GM18507 (cell line): ENCODE measurements at regions not wholly inside any gene's neighbourhood (a gene's known extent, or its start where the extent isn't known, plus 50 kb on each side); places are given as distances from the start of the nearest gene placed in this dataset.
A peak's percentile ranks its signal among the peaks of the same experiment; 100 is the strongest.

Experiments
- DNase-seq: peaks from one replicate; pipeline ENCODE4 v3.0.0; 2011; ENCODE audit warnings: low read depth; ENCODE audit not compliant: insufficient read length; ENCODE audit errors: extremely low spot score
- FAIRE-seq: peaks from 2 replicates; lab custom pipeline; 2011; peaks lifted over from hg19 to GRCh38; lab: Jason Lieb, UNC

- FAIRE-seq = no peak
- DNase-seq = no peak
These were observed 158.2 kb upstream of the FST start for GRCh38 chr5:53322257-53322656.

- FAIRE-seq = no peak
- no peak for DNase-seq
These were observed 156.9 kb upstream of the FST start for GRCh38 chr5:53323511-53323910.

GRCh38 chr5:53323943-53324642 is 156.3 kb upstream of the FST start:
- FAIRE-seq = peak; percentile 58
- DNase-seq = no peak

- FAIRE-seq (no peak), DNase-seq (no peak)
These were observed 153.8 kb upstream of the FST start for GRCh38 chr5:53326424-53327153.

- DNase-seq (no peak), FAIRE-seq (no peak)
These were observed 152.6 kb upstream of the FST start for GRCh38 chr5:53327811-53328334.

GRCh38 chr5:53330491-53330890 is 149.9 kb upstream of the FST start:
- FAIRE-seq (no peak), DNase-seq (no peak)

GRCh38 chr5:53331463-53331862 is 149.0 kb upstream of the FST start:
- no peak for FAIRE-seq

GRCh38 chr5:53333160-53333559 is 147.3 kb upstream of the FST start:
- DNase-seq (no peak), FAIRE-seq (no peak)

More at GRCh38 chr5:53331463-53331862, 149.0 kb upstream of the FST start:
- DNase-seq = no peak

- DNase-seq = no peak
- no peak for FAIRE-seq
These were observed 145.9 kb upstream of the FST start for GRCh38 chr5:53334431-53334941.

- FAIRE-seq (no peak), DNase-seq (no peak)
These were observed 145.3 kb upstream of the FST start for GRCh38 chr5:53335115-53335514.

GRCh38 chr5:53337827-53338226 is 142.6 kb upstream of the FST start:
- DNase-seq = no peak
- FAIRE-seq = no peak

- FAIRE-seq (no peak), DNase-seq (no peak)
These were observed 141.5 kb upstream of the FST start for GRCh38 chr5:53338971-53339370.

GRCh38 chr5:53339962-53340540 is 140.4 kb upstream of the FST start:
- no peak for FAIRE-seq
- DNase-seq = no peak

- FAIRE-seq (no peak), DNase-seq (no peak)
These were observed 139.3 kb upstream of the FST start for GRCh38 chr5:53340956-53341750.

- DNase-seq (no peak), FAIRE-seq (no peak)
These were observed 138.2 kb upstream of the FST start for GRCh38 chr5:53342236-53342635.

- no peak for FAIRE-seq
- DNase-seq = no peak
These were observed 137.2 kb upstream of the FST start for GRCh38 chr5:53343187-53343586.

GRCh38 chr5:53350368-53350767 is 130.1 kb upstream of the FST start:
- DNase-seq = no peak
- FAIRE-seq = no peak

- FAIRE-seq (no peak), DNase-seq (no peak)
These were observed 129.2 kb upstream of the FST start for GRCh38 chr5:53350991-53351770.

- FAIRE-seq (no peak), DNase-seq (no peak)
These were observed 125.1 kb upstream of the FST start for GRCh38 chr5:53355316-53355715.
